Hepatocyte (in vitro differentiated cells): ENCODE measurements at regions not wholly inside any gene's neighbourhood (a gene's known extent, or its start where the extent isn't known, plus 50 kb on each side); places are given as distances from the start of the nearest gene placed in this dataset.

Experiments
- CTCF ChIP-seq: fragments of 200-600 bp; sonication (generic); IDR thresholded peaks from 2 replicates; pipeline ENCODE4 v1.5.1; 2016; ENCODE audit warnings: antibody characterized with exemption, mild to moderate bottlenecking; ENCODE audit not compliant: poor library complexity
- EZH2 ChIP-seq: fragments of 200-600 bp; sonication (generic); IDR thresholded peaks from 2 replicates; pipeline ENCODE4 v1.6.1; 2016; ENCODE audit warnings: antibody characterized with exemption, mild to moderate bottlenecking, borderline replicate concordance
- EZH2phosphoT487 ChIP-seq: fragments of 200-600 bp; sonication (generic); IDR thresholded peaks from one replicate; pipeline ENCODE4 v1.6.1; 2018; ENCODE audit warnings: antibody characterized with exemption, mild to moderate bottlenecking, low read depth, moderate library complexity; ENCODE audit not compliant: unreplicated experiment, severe bottlenecking

GRCh38 chr11:10395166-10395897, 59.7 kb upstream of the AMPD3 start:
- no peak for TF ChIP-seq EZH2
- TF ChIP-seq CTCF, result no peak
- TF ChIP-seq EZH2phosphoT487, result no peak
